Panc1 (cell line): ENCODE measurements at regions not wholly inside any gene's neighbourhood (a gene's known extent, or its start where the extent isn't known, plus 50 kb on each side); places are given as distances from the start of the nearest gene placed in this dataset.

Experiments used
- ATAC-seq: fragments of 200-7000 bp; cut with Tn5 transposase; 2 replicates; pipeline ENCODE4 v1.9.1; 2020; ENCODE audit warnings: mild to moderate bottlenecking, moderate library complexity
- BruUV-seq: library from RNA; stranded (reverse); fragments of 400-500 nt; replicated peaks from 2 replicates; lab custom pipeline; 2021; lab: Mats Ljungman, UMichigan
- CTCF ChIA-PET: fragments of 300-600 bp; sonication (Branson Sonifier 250); formaldehyde crosslinking; loops from one replicate; lab custom pipeline; 2022; ENCODE audit warnings: antibody characterized with exemption; lab: Charles Lee
- POLR2A ChIA-PET: fragments of 300-600 bp; sonication (Branson Sonifier 250); formaldehyde crosslinking; loops from one replicate; lab custom pipeline; 2022; ENCODE audit warnings: antibody characterized with exemption; lab: Charles Lee
- DNase-seq: peaks from one replicate; pipeline ENCODE4 v3.0.0-alpha.2; 2010; ENCODE audit warnings: low read depth, low spot score
- H3K27ac ChIP-seq: 2 replicates; pipeline ENCODE4 v1.5.1; 2011; ENCODE audit warnings: mild to moderate bottlenecking, low read length, inconsistent platforms
- H3K27me3 ChIP-seq: fragments of 200-500 bp; sonication (Bioruptor generic); 2 replicates; pipeline ENCODE4 v1.6.0; 2014; ENCODE audit warnings: low read length, inconsistent platforms; ENCODE audit not compliant: control insufficient read depth, insufficient read depth
- H3K36me3 ChIP-seq: fragments of 200-500 bp; sonication (Bioruptor generic); 2 replicates; pipeline ENCODE4 v1.5.1; 2014; ENCODE audit warnings: inconsistent platforms, mild to moderate bottlenecking, low read length, moderate library complexity; ENCODE audit not compliant: control insufficient read depth, insufficient read depth
- H3K4me1 ChIP-seq: 2 replicates; pipeline ENCODE4 v1.5.1; 2011; ENCODE audit warnings: inconsistent platforms, mild to moderate bottlenecking, low read length, moderate library complexity; ENCODE audit not compliant: control insufficient read depth, insufficient read depth
- H3K4me3 ChIP-seq, 2 experiments: 2 replicates each; pipeline ENCODE4 v1.5.1; 2011 to 2012; ENCODE audit warnings: low read depth in 2 of 2, low read length in 2 of 2, mild to moderate bottlenecking in 2 of 2, inconsistent platforms in 1 of 2, moderate library complexity in 1 of 2
- H3K9me3 ChIP-seq: fragments of 200-500 bp; sonication (Bioruptor generic); 2 replicates; pipeline ENCODE4 v1.5.1; 2014; ENCODE audit warnings: low read depth, mild to moderate bottlenecking, inconsistent platforms, low read length, moderate library complexity; ENCODE audit not compliant: control insufficient read depth, insufficient read depth
- POLR2AphosphoS5 ChIP-seq: IDR thresholded peaks from 2 replicates; pipeline ENCODE4 v1.6.1; 2012; ENCODE audit warnings: mild to moderate bottlenecking, low read depth, low read length, moderate library complexity
- SIN3A ChIP-seq: IDR thresholded peaks from 2 replicates; pipeline ENCODE4 v1.6.1; 2012; ENCODE audit warnings: low read depth, mild to moderate bottlenecking, low read length, moderate library complexity, borderline replicate concordance; ENCODE audit not compliant: insufficient read depth
- TCF7L2 ChIP-seq: IDR thresholded peaks from 2 replicates; pipeline ENCODE4 v1.6.1; 2011; ENCODE audit warnings: mild to moderate bottlenecking, low read depth, low read length, inconsistent platforms
- in situ Hi-C: cut with HindIII; loops from 2 replicates; pipeline ENCODE4 v1.10.0; 2016; ENCODE audit warnings: low sequenced_read_pairs, low pct_unique_long_range_greater_than_20kb
- intact Hi-C: fragments of 100-400 bp; cut with micrococcal nuclease; formaldehyde crosslinking; loops from one replicate; pipeline ENCODE4 v1.10.0; 2022; ENCODE audit not compliant: unreplicated experiment
- TF ChIP-seq, protein P1 (sequence below), 2 experiments: IDR thresholded peaks; 2 replicates each; pipeline ENCODE4 v1.6.1; 2011 to 2012; ENCODE audit warnings: low read depth in 2 of 2, control low read depth in 1 of 2, low read length in 1 of 2, mild to moderate bottlenecking in 1 of 2, moderate library complexity in 1 of 2; ENCODE audit not compliant: insufficient read depth in 1 of 2
- TF ChIP-seq, protein P2 (sequence below): fragments of 450-650 bp; IDR thresholded peaks from 2 replicates; pipeline ENCODE4 v1.5.1; 2017; ENCODE audit warnings: mild to moderate bottlenecking

DNA sequence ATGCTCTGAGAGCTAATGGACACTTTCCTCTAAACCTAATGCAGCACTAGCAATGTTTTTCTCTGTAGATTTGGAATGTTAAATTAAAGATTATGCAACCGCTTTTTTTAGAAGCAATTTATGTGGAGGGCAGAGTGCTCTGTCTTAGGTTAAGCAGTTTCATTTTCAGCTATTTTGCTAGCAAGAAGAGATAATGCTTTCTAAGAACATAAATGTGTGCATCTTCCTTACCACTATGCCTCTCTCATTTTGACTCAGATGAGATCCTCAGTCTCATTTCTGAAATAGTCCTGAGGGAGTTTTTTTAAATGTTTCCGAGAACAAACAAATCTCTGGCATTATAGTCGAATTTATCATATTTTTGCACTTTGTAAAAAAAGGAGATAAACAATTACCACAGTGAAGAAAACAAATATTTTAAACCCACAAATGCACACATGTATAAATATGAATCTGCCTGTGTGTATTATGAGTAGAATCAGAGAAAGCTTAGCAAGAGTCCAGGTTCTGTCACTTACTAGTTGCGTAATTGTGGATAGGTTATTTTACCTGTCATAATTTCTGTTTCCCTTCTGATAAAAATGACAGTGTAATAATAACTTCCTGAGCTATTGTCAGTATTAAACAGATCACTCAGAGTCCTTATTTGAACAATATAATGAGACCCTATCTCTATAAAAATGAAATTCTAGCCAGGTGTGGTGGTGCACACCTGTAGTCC is 207.7 kb upstream of the CRIM1 start:
- no peak for TF ChIP-seq TCF7L2
- TF ChIP-seq, protein P1, sequence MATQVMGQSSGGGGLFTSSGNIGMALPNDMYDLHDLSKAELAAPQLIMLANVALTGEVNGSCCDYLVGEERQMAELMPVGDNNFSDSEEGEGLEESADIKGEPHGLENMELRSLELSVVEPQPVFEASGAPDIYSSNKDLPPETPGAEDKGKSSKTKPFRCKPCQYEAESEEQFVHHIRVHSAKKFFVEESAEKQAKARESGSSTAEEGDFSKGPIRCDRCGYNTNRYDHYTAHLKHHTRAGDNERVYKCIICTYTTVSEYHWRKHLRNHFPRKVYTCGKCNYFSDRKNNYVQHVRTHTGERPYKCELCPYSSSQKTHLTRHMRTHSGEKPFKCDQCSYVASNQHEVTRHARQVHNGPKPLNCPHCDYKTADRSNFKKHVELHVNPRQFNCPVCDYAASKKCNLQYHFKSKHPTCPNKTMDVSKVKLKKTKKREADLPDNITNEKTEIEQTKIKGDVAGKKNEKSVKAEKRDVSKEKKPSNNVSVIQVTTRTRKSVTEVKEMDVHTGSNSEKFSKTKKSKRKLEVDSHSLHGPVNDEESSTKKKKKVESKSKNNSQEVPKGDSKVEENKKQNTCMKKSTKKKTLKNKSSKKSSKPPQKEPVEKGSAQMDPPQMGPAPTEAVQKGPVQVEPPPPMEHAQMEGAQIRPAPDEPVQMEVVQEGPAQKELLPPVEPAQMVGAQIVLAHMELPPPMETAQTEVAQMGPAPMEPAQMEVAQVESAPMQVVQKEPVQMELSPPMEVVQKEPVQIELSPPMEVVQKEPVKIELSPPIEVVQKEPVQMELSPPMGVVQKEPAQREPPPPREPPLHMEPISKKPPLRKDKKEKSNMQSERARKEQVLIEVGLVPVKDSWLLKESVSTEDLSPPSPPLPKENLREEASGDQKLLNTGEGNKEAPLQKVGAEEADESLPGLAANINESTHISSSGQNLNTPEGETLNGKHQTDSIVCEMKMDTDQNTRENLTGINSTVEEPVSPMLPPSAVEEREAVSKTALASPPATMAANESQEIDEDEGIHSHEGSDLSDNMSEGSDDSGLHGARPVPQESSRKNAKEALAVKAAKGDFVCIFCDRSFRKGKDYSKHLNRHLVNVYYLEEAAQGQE (IDR thresholded peaks at IDR 0.05; ENCODE audit: insufficient read depth in 1 of 2, low read depth in 2 of 2, low read length in 1 of 2) = no peak
- no peak for TF ChIP-seq SIN3A
- TF ChIP-seq POLR2AphosphoS5 = no peak
- TF ChIP-seq, protein P2, sequence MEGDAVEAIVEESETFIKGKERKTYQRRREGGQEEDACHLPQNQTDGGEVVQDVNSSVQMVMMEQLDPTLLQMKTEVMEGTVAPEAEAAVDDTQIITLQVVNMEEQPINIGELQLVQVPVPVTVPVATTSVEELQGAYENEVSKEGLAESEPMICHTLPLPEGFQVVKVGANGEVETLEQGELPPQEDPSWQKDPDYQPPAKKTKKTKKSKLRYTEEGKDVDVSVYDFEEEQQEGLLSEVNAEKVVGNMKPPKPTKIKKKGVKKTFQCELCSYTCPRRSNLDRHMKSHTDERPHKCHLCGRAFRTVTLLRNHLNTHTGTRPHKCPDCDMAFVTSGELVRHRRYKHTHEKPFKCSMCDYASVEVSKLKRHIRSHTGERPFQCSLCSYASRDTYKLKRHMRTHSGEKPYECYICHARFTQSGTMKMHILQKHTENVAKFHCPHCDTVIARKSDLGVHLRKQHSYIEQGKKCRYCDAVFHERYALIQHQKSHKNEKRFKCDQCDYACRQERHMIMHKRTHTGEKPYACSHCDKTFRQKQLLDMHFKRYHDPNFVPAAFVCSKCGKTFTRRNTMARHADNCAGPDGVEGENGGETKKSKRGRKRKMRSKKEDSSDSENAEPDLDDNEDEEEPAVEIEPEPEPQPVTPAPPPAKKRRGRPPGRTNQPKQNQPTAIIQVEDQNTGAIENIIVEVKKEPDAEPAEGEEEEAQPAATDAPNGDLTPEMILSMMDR = no peak
- intact Hi-C loops (no loop called here), in situ Hi-C loops (no loop called here)
- Histone ChIP-seq H3K27me3 (no peaks in the 10 kb centered on the region), H3K4me1 (no peaks in the 10 kb centered on the region), H3K4me3 (no peak overlapping the region), H3K36me3 (no peaks in the 10 kb centered on the region), H3K27ac (no peak overlapping the region), H3K9me3 (no peaks in the 10 kb centered on the region)
- POLR2A ChIA-PET = no interaction called here
- CTCF ChIA-PET = no interaction called here
- DNase-seq (no peak), ATAC-seq (no peak)
- no TSS peak for BruUV-seq

DNA sequence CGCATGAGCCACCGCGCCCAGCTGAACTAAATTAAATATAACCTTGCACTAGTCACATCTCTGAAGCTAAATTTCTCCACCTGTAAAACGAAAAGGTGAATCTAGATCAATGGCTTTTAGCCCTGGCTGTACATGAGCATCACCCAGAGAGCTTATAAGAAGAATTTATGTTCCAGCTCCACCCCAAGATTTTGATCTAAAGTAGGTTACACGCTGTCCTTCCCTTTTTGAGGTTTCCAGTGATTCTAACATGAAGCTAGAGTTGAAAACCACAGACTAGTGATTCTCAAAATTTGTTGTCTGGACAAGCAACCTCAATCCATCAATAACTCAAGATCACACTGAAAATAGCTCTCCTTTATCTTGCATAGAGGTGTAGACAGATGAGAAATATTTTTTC is 208.8 kb upstream of the CRIM1 start:
- Histone ChIP-seq H3K9me3 (no peaks in the 10 kb centered on the region), H3K4me3 (no peak overlapping the region), H3K36me3 (no peaks in the 10 kb centered on the region), H3K4me1 (no peaks in the 10 kb centered on the region), H3K27ac (no peak overlapping the region), H3K27me3 (no peaks in the 10 kb centered on the region)
- TF ChIP-seq TCF7L2 (no peak), SIN3A (no peak), POLR2AphosphoS5 (no peak)
- TF ChIP-seq, protein P2 = no peak
- TF ChIP-seq, protein P1 (IDR thresholded peaks at IDR 0.05; ENCODE audit: insufficient read depth in 1 of 2, low read depth in 2 of 2, low read length in 1 of 2) = no peak
- BruUV-seq = no TSS peak
- ChIA-PET POLR2A (no interaction called here), CTCF (no interaction called here)
- intact Hi-C loops = no loop called here
- DNase-seq (no peak), ATAC-seq (no peak)
- in situ Hi-C loops = no loop called here
